ENCODE measurements at regions not wholly inside any gene's neighbourhood (a gene's known extent, or its start where the extent isn't known, plus 50 kb on each side); places are given as distances from the start of the nearest gene placed in this dataset.

GRCh38 chr19:31023038-31023437 is 326.2 kb downstream of the TSHZ3 start:
- no peak for ATAC-seq
- H3K9me3 ChIP-seq = no peaks in the 10 kb centered on the region
- no peaks in the 10 kb centered on the region for H3K4me1 ChIP-seq
- H3K4me3 ChIP-seq = no peak overlapping the region
- H3K27me3 ChIP-seq = no peaks in the 10 kb centered on the region
- H3K27ac ChIP-seq = no peak overlapping the region
- TF ChIP-seq CTCF (IDR thresholded peaks at IDR 0.05) = no peak
- DNase-seq = no peak
- intact Hi-C loops (cut with DNase I) = no loop called here
- no peaks in the 10 kb centered on the region for H3K36me3 ChIP-seq

GRCh38 chr19:31018936-31019335 is 330.3 kb downstream of the TSHZ3 start:
- ATAC-seq = no peak
- H3K9me3 ChIP-seq = no peaks in the 10 kb centered on the region

GRCh38 chr19:31015778-31016177 is 333.5 kb downstream of the TSHZ3 start:
- ATAC-seq = no peak
- no peak overlapping the region for H3K4me3 ChIP-seq

More at GRCh38 chr19:31018936-31019335, 330.3 kb downstream of the TSHZ3 start:
- Histone ChIP-seq H3K36me3 (no peaks in the 10 kb centered on the region), H3K4me1 (no peaks in the 10 kb centered on the region), H3K27ac (no peak overlapping the region), H3K4me3 (no peak overlapping the region), H3K27me3 (no peaks in the 10 kb centered on the region)
- intact Hi-C loops (cut with DNase I) = no loop called here
- no peak for TF ChIP-seq CTCF (IDR thresholded peaks at IDR 0.05)
- no peak for DNase-seq

GRCh38 chr19:31014668-31015067 is 334.6 kb downstream of the TSHZ3 start:
- H3K4me1 ChIP-seq = no peaks in the 10 kb centered on the region
- no peak overlapping the region for H3K27ac ChIP-seq
- DNase-seq = no peak
- H3K4me3 ChIP-seq = no peak overlapping the region
- TF ChIP-seq CTCF (IDR thresholded peaks at IDR 0.05) = no peak
- H3K36me3 ChIP-seq = no peaks in the 10 kb centered on the region
- ATAC-seq = no peak
- H3K9me3 ChIP-seq = no peaks in the 10 kb centered on the region
- H3K27me3 ChIP-seq = no peaks in the 10 kb centered on the region
- intact Hi-C loops (cut with DNase I) = no loop called here

More at GRCh38 chr19:31015778-31016177, 333.5 kb downstream of the TSHZ3 start:
- H3K27ac ChIP-seq = no peak overlapping the region
- H3K36me3 ChIP-seq = no peaks in the 10 kb centered on the region
- no peaks in the 10 kb centered on the region for H3K4me1 ChIP-seq
- no peak for TF ChIP-seq CTCF (IDR thresholded peaks at IDR 0.05)
- intact Hi-C loops (cut with DNase I) = no loop called here
- H3K27me3 ChIP-seq = no peaks in the 10 kb centered on the region
- H3K9me3 ChIP-seq = no peaks in the 10 kb centered on the region
- no peak for DNase-seq

GRCh38 chr19:31013384-31014020 is 335.7 kb downstream of the TSHZ3 start:
- no peak for ATAC-seq
- Histone ChIP-seq H3K4me1 (no peaks in the 10 kb centered on the region), H3K27ac (no peak overlapping the region), H3K36me3 (no peaks in the 10 kb centered on the region), H3K27me3 (no peaks in the 10 kb centered on the region), H3K9me3 (no peaks in the 10 kb centered on the region), H3K4me3 (no peak overlapping the region)
- TF ChIP-seq CTCF (IDR thresholded peaks at IDR 0.05) = no peak
- intact Hi-C loops (cut with DNase I) = no loop called here
- no peak for DNase-seq
